Epithelial cell of proximal tubule (primary cell): ENCODE measurements at regions not wholly inside any gene's neighbourhood (a gene's known extent, or its start where the extent isn't known, plus 50 kb on each side); places are given as distances from the start of the nearest gene placed in this dataset.
"Not testable (repeated sequence)": the region's sequence is repeated elsewhere in the genome, so short reads cannot be mapped to it uniquely, and the experiment has no call there.

ENCODE experiments used
- DNase-seq: peaks from one replicate; pipeline ENCODE4 v3.0.0-alpha.2; 2011; ENCODE audit warnings: low read depth
- H3K4me3 ChIP-seq: 2 replicates; pipeline ENCODE4 v1.5.1; 2011; ENCODE audit warnings: low read depth, mild to moderate bottlenecking, low read length
- CTCF ChIP-seq: conservative IDR thresholded peaks from 2 replicates; pipeline ENCODE4 v1.5.1; 2012; ENCODE audit warnings: low read depth, mild to moderate bottlenecking, low read length

- DNase-seq: no peak
- no peak for TF ChIP-seq CTCF
- no peak overlapping the region for H3K4me3 ChIP-seq
Measured at GRCh38 chr10:90007226-90007625, 305.8 kb downstream of the KIF20B start.

- DNase-seq: not testable (repeated sequence)
Measured at GRCh38 chr10:90011281-90011680, 309.9 kb downstream of the KIF20B start.

DNA sequence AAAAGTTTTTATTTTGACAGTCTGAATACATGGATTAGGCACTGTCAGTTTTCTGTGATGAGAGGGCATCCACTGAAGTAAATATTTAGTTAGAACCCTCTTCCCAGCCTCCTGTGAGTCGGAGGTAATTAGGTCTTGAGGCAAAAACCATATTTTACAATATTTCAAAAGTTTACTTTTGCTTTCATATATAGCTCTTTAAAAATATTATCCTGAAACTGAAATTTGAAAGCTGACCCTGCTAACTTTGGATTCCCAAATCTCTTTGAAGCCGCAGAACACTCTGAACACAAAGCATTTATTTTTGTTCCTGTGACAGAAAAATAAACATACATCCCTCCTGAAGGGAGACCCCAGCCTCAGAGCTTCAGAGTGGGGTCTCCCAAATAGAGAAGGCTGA, 317.4 kb downstream of the KIF20B start:
- H3K4me3 ChIP-seq: no peak overlapping the region
- TF ChIP-seq CTCF: no peak
- no peak for DNase-seq

More at GRCh38 chr10:90011281-90011680, 309.9 kb downstream of the KIF20B start:
- not testable (repeated sequence) for H3K4me3 ChIP-seq

- TF ChIP-seq CTCF: no peak
- no peak overlapping the region for H3K4me3 ChIP-seq
- no peak for DNase-seq
Measured at GRCh38 chr10:90020506-90020905, 319.1 kb downstream of the KIF20B start.

DNA sequence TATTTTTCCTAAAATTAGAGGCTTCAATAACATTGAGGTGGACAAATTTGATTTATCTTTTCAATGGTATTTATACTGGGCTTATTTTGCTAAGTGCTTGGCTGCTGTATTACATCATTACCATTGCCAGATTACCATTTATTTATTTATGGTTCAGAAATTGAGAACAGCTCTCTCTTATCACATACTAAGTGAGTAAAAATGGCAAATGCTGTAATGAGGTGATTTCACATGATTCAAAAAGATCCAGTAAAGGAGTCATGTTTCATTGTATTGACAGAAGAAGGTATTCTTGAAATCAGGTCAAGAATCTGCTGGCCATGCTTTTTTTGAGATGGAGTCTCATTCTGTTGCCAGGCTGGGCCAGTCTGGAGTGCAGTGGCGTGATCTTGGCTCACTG, 322.6 kb downstream of the KIF20B start:
- no peak overlapping the region for H3K4me3 ChIP-seq
- no peak for DNase-seq
- TF ChIP-seq CTCF: no peak

DNA sequence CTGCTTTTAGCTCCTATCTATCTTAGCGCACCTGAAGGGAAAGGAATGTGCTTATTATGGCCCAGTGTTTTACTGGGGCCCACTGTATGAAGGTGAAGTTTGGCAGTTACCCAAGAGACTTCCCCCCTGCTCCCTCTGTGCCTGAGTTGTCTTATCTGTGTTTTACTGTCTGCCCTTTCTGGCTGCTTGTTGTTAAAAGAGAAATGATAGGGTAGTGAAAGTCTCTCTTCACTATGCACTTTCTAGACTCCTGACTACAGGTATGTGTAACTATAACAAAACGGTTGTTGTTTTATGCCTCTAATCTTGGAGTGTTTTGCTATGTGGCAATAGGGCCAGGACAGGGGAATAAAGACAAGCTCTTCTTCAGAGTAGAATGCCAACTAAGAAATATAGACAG, 326.9 kb downstream of the KIF20B start:
- no peak for DNase-seq
- no peak overlapping the region for H3K4me3 ChIP-seq
- no peak for TF ChIP-seq CTCF

- H3K4me3 ChIP-seq: no peak overlapping the region
- TF ChIP-seq CTCF: no peak
- no peak for DNase-seq
Measured at GRCh38 chr10:90031776-90032175, 330.4 kb downstream of the KIF20B start.

- no peak for DNase-seq
- no peak overlapping the region for H3K4me3 ChIP-seq
- TF ChIP-seq CTCF: no peak
Measured at GRCh38 chr10:90032519-90032918, 331.1 kb downstream of the KIF20B start.

DNA sequence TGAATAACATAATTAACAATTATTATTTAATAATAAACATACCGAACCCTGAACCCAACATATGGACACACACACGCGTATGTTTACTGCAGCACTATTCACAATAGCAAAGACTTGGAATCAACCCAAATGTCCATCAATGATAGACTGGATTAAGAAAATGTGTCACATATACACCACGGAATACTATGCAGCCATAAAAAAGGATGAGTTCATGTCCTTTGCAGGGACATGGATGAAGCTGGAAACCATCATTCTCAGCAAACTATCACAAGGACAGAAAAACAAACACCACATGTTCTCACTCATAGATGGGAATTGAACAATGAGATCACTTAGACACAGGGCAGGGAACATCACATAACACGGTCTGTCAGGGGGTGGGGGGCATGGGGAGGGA, 333.5 kb downstream of the KIF20B start:
- not testable (repeated sequence) for DNase-seq, H3K4me3 ChIP-seq
